Nephron (organoid): ENCODE measurements at regions not wholly inside any gene's neighbourhood (a gene's known extent, or its start where the extent isn't known, plus 50 kb on each side); places are given as distances from the start of the nearest gene placed in this dataset.
A peak's percentile ranks its signal among the peaks of the same experiment; 100 is the strongest.
"Not testable (repeated sequence)": the region's sequence is repeated elsewhere in the genome, so short reads cannot be mapped to it uniquely, and the experiment has no call there.

Experiments used
- H3K27ac Mint-ChIP-seq, 3 experiments: 2 replicates each; pipeline ENCODE4 v1.8.0; 2020; ENCODE audit warnings: mixed read lengths in 3 of 3, mild to moderate bottlenecking in 2 of 3, moderate library complexity in 1 of 3
- H3K27me3 Mint-ChIP-seq: 2 replicates; pipeline ENCODE4 v1.8.0; 2021; ENCODE audit warnings: low read depth, mild to moderate bottlenecking, moderate library complexity, mixed read lengths
- H3K36me3 Mint-ChIP-seq: 2 replicates; pipeline ENCODE4 v1.8.0; 2020; ENCODE audit warnings: low read depth, mixed read lengths
- H3K4me1 Mint-ChIP-seq: 2 replicates; pipeline ENCODE4 v1.8.0; 2020; ENCODE audit warnings: mixed read lengths
- H3K4me3 Mint-ChIP-seq, 3 experiments: 2 replicates each; pipeline ENCODE4 v1.8.0; 2020; ENCODE audit warnings: mild to moderate bottlenecking in 3 of 3, mixed read lengths in 3 of 3, moderate library complexity in 2 of 3
- H3K9me3 Mint-ChIP-seq: 2 replicates; pipeline ENCODE4 v1.8.0; 2020; ENCODE audit warnings: mixed read lengths
- CTCF ChIP-seq, 3 experiments: fragments of 200-600 bp; sonication (generic); IDR thresholded peaks; one replicate each; pipeline ENCODE4 v1.5.0; 2021; ENCODE audit warnings: antibody characterized with exemption in 3 of 3; ENCODE audit not compliant: unreplicated experiment in 3 of 3

- TF ChIP-seq CTCF (IDR thresholded peaks at IDR 0.05; ENCODE audit: unreplicated experiment in 3 of 3) = no peak
- no peak overlapping the region for H3K4me3 Mint-ChIP-seq
- H3K36me3 Mint-ChIP-seq = peaks cover 26% of the 10 kb centered on the region
- H3K27me3 Mint-ChIP-seq = no peaks in the 10 kb centered on the region
- peaks cover 40% of the 10 kb centered on the region for H3K9me3 Mint-ChIP-seq
- H3K27ac Mint-ChIP-seq = no peak overlapping the region
- H3K4me1 Mint-ChIP-seq = no peaks in the 10 kb centered on the region
Observed at GRCh38 chr1:183753464-183753891, 51.4 kb upstream of the RGL1 start.

GRCh38 chr1:183744132-183744913 is 60.6 kb upstream of the RGL1 start:
- Mint-ChIP-seq H3K9me3 (peaks cover 20% of the 10 kb centered on the region), H3K4me1 (peaks cover 20% of the 10 kb centered on the region), H3K4me3 (no peak overlapping the region), H3K27me3 (no peaks in the 10 kb centered on the region), H3K36me3 (peaks cover 14% of the 10 kb centered on the region), H3K27ac (no peak overlapping the region)
- TF ChIP-seq CTCF (IDR thresholded peaks at IDR 0.05; ENCODE audit: unreplicated experiment in 3 of 3) = no peak

- TF ChIP-seq CTCF (IDR thresholded peaks at IDR 0.05; ENCODE audit: unreplicated experiment in 3 of 3) = no peak
- Mint-ChIP-seq H3K27ac (no peak overlapping the region), H3K27me3 (no peaks in the 10 kb centered on the region), H3K4me3 (no peak overlapping the region), H3K9me3 (peaks cover 6% of the 10 kb centered on the region), H3K36me3 (peaks cover 4% of the 10 kb centered on the region), H3K4me1 (peaks cover 24% of the 10 kb centered on the region)
Observed at GRCh38 chr1:183742355-183742754, 62.6 kb upstream of the RGL1 start.

- Mint-ChIP-seq H3K4me3 (peak overlapping the region in 1 of 3 experiments; percentile 10), H3K27me3 (no peaks in the 10 kb centered on the region)
Observed at GRCh38 chr1:183739741-183740271, 65.1 kb upstream of the RGL1 start.

GRCh38 chr1:183739082-183739481 is 65.8 kb upstream of the RGL1 start:
- Mint-ChIP-seq H3K4me1 (peaks cover 42% of the 10 kb centered on the region), H3K4me3 (no peak overlapping the region), H3K9me3 (peaks cover 2% of the 10 kb centered on the region), H3K36me3 (peaks cover 4% of the 10 kb centered on the region), H3K27ac (peak overlapping the region in 2 of 3 experiments; percentile 75 to 77), H3K27me3 (no peaks in the 10 kb centered on the region)
- TF ChIP-seq CTCF (IDR thresholded peaks at IDR 0.05; ENCODE audit: unreplicated experiment in 3 of 3) = no peak

More at GRCh38 chr1:183739741-183740271, 65.1 kb upstream of the RGL1 start:
- Mint-ChIP-seq H3K27ac (peak overlapping the region; percentile 9 to 77 (median 75)), H3K9me3 (peaks cover 2% of the 10 kb centered on the region), H3K36me3 (peaks cover 4% of the 10 kb centered on the region), H3K4me1 (peaks cover 37% of the 10 kb centered on the region)
- TF ChIP-seq CTCF (IDR thresholded peaks at IDR 0.05; ENCODE audit: unreplicated experiment in 3 of 3) = no peak

- H3K27ac Mint-ChIP-seq, H3K27me3 Mint-ChIP-seq, H3K9me3 Mint-ChIP-seq, H3K4me3 Mint-ChIP-seq, H3K36me3 Mint-ChIP-seq: not testable (repeated sequence)
- H3K4me1 Mint-ChIP-seq = peaks cover 54% of the 10 kb centered on the region
Observed at GRCh38 chr1:183737916-183738315, 67.0 kb upstream of the RGL1 start.
